EH (cell line): ENCODE measurements at regions not wholly inside any gene's neighbourhood (a gene's known extent, or its start where the extent isn't known, plus 50 kb on each side); places are given as distances from the start of the nearest gene placed in this dataset.
"Not testable (repeated sequence)": the region's sequence is repeated elsewhere in the genome, so short reads cannot be mapped to it uniquely, and the experiment has no call there.

Source experiments
- DNase-seq: peaks from one replicate; pipeline ENCODE4 v3.0.0-alpha.2; 2015; ENCODE audit warnings: low read depth

GRCh38 chr13:69649063-69649392 is 458.6 kb upstream of the ATXN8OS start:
- DNase-seq: no peak

GRCh38 chr13:69648340-69649062 is 459.1 kb upstream of the ATXN8OS start:
- no peak for DNase-seq

GRCh38 chr13:69644447-69644846 is 463.2 kb upstream of the ATXN8OS start:
- DNase-seq: no peak

GRCh38 chr13:69641773-69642172 is 465.9 kb upstream of the ATXN8OS start:
- DNase-seq: no peak

GRCh38 chr13:69633044-69633443 is 474.6 kb upstream of the ATXN8OS start:
- no peak for DNase-seq

- DNase-seq: no peak
Measured at GRCh38 chr13:69623973-69624372, 483.7 kb upstream of the ATXN8OS start.

GRCh38 chr13:69619651-69620050 is 488.0 kb upstream of the ATXN8OS start:
- no peak for DNase-seq

- DNase-seq: no peak
Measured at GRCh38 chr13:69618838-69619237, 488.8 kb upstream of the ATXN8OS start.

GRCh38 chr13:69618393-69618792 is 489.2 kb upstream of the ATXN8OS start:
- no peak for DNase-seq

GRCh38 chr13:69617587-69617986 is 490.0 kb upstream of the ATXN8OS start:
- DNase-seq: no peak

- DNase-seq: no peak
Measured at GRCh38 chr13:69616396-69616795, 491.2 kb upstream of the ATXN8OS start.

GRCh38 chr13:69615055-69615454 is 492.6 kb upstream of the ATXN8OS start:
- DNase-seq: not testable (repeated sequence)

GRCh38 chr13:69604698-69605097 is 502.9 kb upstream of the ATXN8OS start:
- DNase-seq: no peak

GRCh38 chr13:69603144-69603853 is 504.3 kb upstream of the ATXN8OS start:
- no peak for DNase-seq

- no peak for DNase-seq
Measured at GRCh38 chr13:69601661-69602060, 506.0 kb upstream of the ATXN8OS start.

- DNase-seq: no peak
Measured at GRCh38 chr13:69600811-69601210, 506.8 kb upstream of the ATXN8OS start.

- no peak for DNase-seq
Measured at GRCh38 chr13:69597088-69597487, 510.5 kb upstream of the ATXN8OS start.

GRCh38 chr13:69595181-69595580 is 512.4 kb upstream of the ATXN8OS start:
- no peak for DNase-seq

GRCh38 chr13:69591437-69591836 is 516.2 kb upstream of the ATXN8OS start:
- DNase-seq: no peak

GRCh38 chr13:69589531-69590235 is 517.9 kb upstream of the ATXN8OS start:
- no peak for DNase-seq

GRCh38 chr13:69585656-69586055 is 522.0 kb upstream of the ATXN8OS start:
- DNase-seq: no peak

GRCh38 chr13:69580255-69580654 is 527.4 kb upstream of the ATXN8OS start:
- no peak for DNase-seq

GRCh38 chr13:69579351-69579750 is 528.3 kb upstream of the ATXN8OS start:
- no peak for DNase-seq
